SJCRH30 (cell line): ENCODE measurements at regions not wholly inside any gene's neighbourhood (a gene's known extent, or its start where the extent isn't known, plus 50 kb on each side); places are given as distances from the start of the nearest gene placed in this dataset.
"Not testable (repeated sequence)": the region's sequence is repeated elsewhere in the genome, so short reads cannot be mapped to it uniquely, and the experiment has no call there.

Source experiments
- DNase-seq, 2 experiments: peaks; one replicate each; pipeline ENCODE4 v3.0.0-alpha.2; 2015 to 2020
- H3K27ac ChIP-seq: fragments of 250-450 bp; sonication (Bioruptor Pico); 2 replicates; pipeline ENCODE4 v1.5.1; 2020; ENCODE audit warnings: mild to moderate bottlenecking, moderate library complexity
- H3K27me3 ChIP-seq: fragments of 250-450 bp; sonication (Bioruptor Pico); 2 replicates; pipeline ENCODE4 v1.5.1; 2020; ENCODE audit warnings: mild to moderate bottlenecking, moderate library complexity
- H3K36me3 ChIP-seq: fragments of 250-450 bp; sonication (Bioruptor Pico); 2 replicates; pipeline ENCODE4 v1.5.1; 2020; ENCODE audit warnings: mild to moderate bottlenecking, moderate library complexity
- H3K4me1 ChIP-seq: fragments of 250-450 bp; sonication (Bioruptor Pico); 2 replicates; pipeline ENCODE4 v1.5.1; 2020; ENCODE audit warnings: mild to moderate bottlenecking, moderate library complexity
- H3K4me3 ChIP-seq: fragments of 250-450 bp; sonication (Bioruptor Pico); 2 replicates; pipeline ENCODE4 v1.5.1; 2020; ENCODE audit warnings: mild to moderate bottlenecking, moderate library complexity
- H3K9me3 ChIP-seq: fragments of 250-450 bp; sonication (Bioruptor Pico); replicated peaks from 2 replicates; pipeline ENCODE4 v1.5.1; 2020; ENCODE audit warnings: mild to moderate bottlenecking, moderate library complexity

- H3K27ac ChIP-seq, H3K4me3 ChIP-seq, H3K27me3 ChIP-seq, H3K9me3 ChIP-seq, H3K36me3 ChIP-seq, H3K4me1 ChIP-seq: not testable (repeated sequence)
- DNase-seq = peak; percentile 67 to 74
Measured at GRCh38 chr15:32342772-32343199, 60.3 kb downstream of the GOLGA8K start.

- not testable (repeated sequence) for H3K9me3 ChIP-seq, H3K4me3 ChIP-seq, H3K36me3 ChIP-seq, H3K4me1 ChIP-seq, H3K27ac ChIP-seq, H3K27me3 ChIP-seq
- peak; percentile 2 to 8 for DNase-seq
Measured at GRCh38 chr15:32342268-32342667, 60.8 kb downstream of the GOLGA8K start.

- H3K4me1 ChIP-seq, DNase-seq: not testable (repeated sequence)
Measured at GRCh38 chr15:32341530-32341929, 61.6 kb downstream of the GOLGA8K start.

GRCh38 chr15:32336804-32337203, 66.3 kb downstream of the GOLGA8K start:
- not testable (repeated sequence) for H3K27me3 ChIP-seq, H3K27ac ChIP-seq, H3K4me1 ChIP-seq, H3K9me3 ChIP-seq, DNase-seq, H3K36me3 ChIP-seq, H3K4me3 ChIP-seq

More at GRCh38 chr15:32341530-32341929, 61.6 kb downstream of the GOLGA8K start:
- H3K27me3 ChIP-seq, H3K9me3 ChIP-seq, H3K27ac ChIP-seq, H3K36me3 ChIP-seq: not testable (repeated sequence)
- peak overlapping the region; percentile 47 for H3K4me3 ChIP-seq

- H3K36me3 ChIP-seq, H3K27me3 ChIP-seq, DNase-seq, H3K27ac ChIP-seq, H3K9me3 ChIP-seq, H3K4me3 ChIP-seq, H3K4me1 ChIP-seq: not testable (repeated sequence)
Measured at GRCh38 chr15:32323353-32323752, 79.7 kb downstream of the GOLGA8K start.

GRCh38 chr15:32319247-32319646, 83.8 kb downstream of the GOLGA8K start:
- not testable (repeated sequence) for H3K36me3 ChIP-seq, H3K27ac ChIP-seq, H3K4me1 ChIP-seq, H3K4me3 ChIP-seq, H3K9me3 ChIP-seq, DNase-seq, H3K27me3 ChIP-seq

GRCh38 chr15:32316482-32316881, 86.6 kb downstream of the GOLGA8K start:
- not testable (repeated sequence) for H3K27me3 ChIP-seq, H3K27ac ChIP-seq, H3K9me3 ChIP-seq, H3K4me3 ChIP-seq, H3K4me1 ChIP-seq, H3K36me3 ChIP-seq, DNase-seq

- H3K4me1 ChIP-seq, DNase-seq, H3K36me3 ChIP-seq: not testable (repeated sequence)
Measured at GRCh38 chr15:32315079-32315939, 87.8 kb downstream of the GOLGA8K start.

GRCh38 chr15:32313446-32314209, 89.5 kb downstream of the GOLGA8K start:
- not testable (repeated sequence) for H3K27me3 ChIP-seq, H3K36me3 ChIP-seq, DNase-seq, H3K4me1 ChIP-seq, H3K27ac ChIP-seq, H3K9me3 ChIP-seq, H3K4me3 ChIP-seq

More at GRCh38 chr15:32315079-32315939, 87.8 kb downstream of the GOLGA8K start:
- H3K27me3 ChIP-seq, H3K27ac ChIP-seq, H3K9me3 ChIP-seq, H3K4me3 ChIP-seq: not testable (repeated sequence)

- not testable (repeated sequence) for H3K4me1 ChIP-seq, H3K36me3 ChIP-seq, H3K27ac ChIP-seq, H3K27me3 ChIP-seq, DNase-seq, H3K4me3 ChIP-seq, H3K9me3 ChIP-seq
Measured at GRCh38 chr15:32312721-32313120, 90.4 kb downstream of the GOLGA8K start.

- not testable (repeated sequence) for H3K4me3 ChIP-seq, H3K27me3 ChIP-seq, H3K4me1 ChIP-seq, H3K27ac ChIP-seq, H3K36me3 ChIP-seq, H3K9me3 ChIP-seq, DNase-seq
Measured at GRCh38 chr15:32307592-32307991, 95.5 kb downstream of the GOLGA8K start.

- H3K27ac ChIP-seq, H3K27me3 ChIP-seq, H3K9me3 ChIP-seq, H3K4me3 ChIP-seq, H3K36me3 ChIP-seq, H3K4me1 ChIP-seq: not testable (repeated sequence)
- DNase-seq = peak in 1 of 2 experiments; percentile 0
Measured at GRCh38 chr15:32276200-32276830, 126.8 kb downstream of the GOLGA8K start.

GRCh38 chr15:32253958-32254357, 149.1 kb downstream of the GOLGA8K start:
- not testable (repeated sequence) for H3K4me3 ChIP-seq, H3K36me3 ChIP-seq, H3K27me3 ChIP-seq, DNase-seq, H3K27ac ChIP-seq, H3K9me3 ChIP-seq, H3K4me1 ChIP-seq

GRCh38 chr15:32249207-32249606, 153.9 kb downstream of the GOLGA8K start:
- not testable (repeated sequence) for H3K9me3 ChIP-seq, H3K27me3 ChIP-seq, H3K27ac ChIP-seq, H3K36me3 ChIP-seq, H3K4me1 ChIP-seq, H3K4me3 ChIP-seq
- peak in 1 of 2 experiments; percentile 6 for DNase-seq

- not testable (repeated sequence) for H3K27me3 ChIP-seq, H3K27ac ChIP-seq, H3K4me1 ChIP-seq, H3K36me3 ChIP-seq, H3K9me3 ChIP-seq, H3K4me3 ChIP-seq, DNase-seq
Measured at GRCh38 chr15:32243727-32244126, 159.4 kb downstream of the GOLGA8K start.
